Suprapubic skin (tissue), 3 donors: ENCODE measurements at regions not wholly inside any gene's neighbourhood (a gene's known extent, or its start where the extent isn't known, plus 50 kb on each side); places are given as distances from the start of the nearest gene placed in this dataset.

Source experiments
- CTCF ChIP-seq, 2 donors: fragments of 200-600 bp in 1 of 2; fragments of 450-650 bp in 1 of 2; sonication (generic) in 1 of 2; IDR thresholded peaks; one replicate each; pipeline ENCODE4 v1.5.1; 2016 to 2019; ENCODE audit warnings: antibody characterized with exemption in 2 of 2, mild to moderate bottlenecking in 1 of 2, moderate library complexity in 1 of 2
- EP300 ChIP-seq: sonication (generic); formaldehyde crosslinking; IDR thresholded peaks from one replicate; pipeline ENCODE4 v1.6.1; 2017; ENCODE audit warnings: antibody characterized with exemption

GRCh38 chr5:19122923-19123322 lies 865.1 kb downstream of the CDH18 start:
- no peak for TF ChIP-seq CTCF (IDR thresholded peaks at IDR 0.05)
- no peak for TF ChIP-seq EP300
